ENCODE measurements at regions not wholly inside any gene's neighbourhood (a gene's known extent, or its start where the extent isn't known, plus 50 kb on each side); places are given as distances from the start of the nearest gene placed in this dataset.
A peak's percentile ranks its signal among the peaks of the same experiment; 100 is the strongest.

- TF ChIP-seq SP1 (IDR thresholded peaks at IDR 0.05; ENCODE audit: low read depth) (no peak), POLR2A (IDR thresholded peaks at IDR 0.05; ENCODE audit: borderline replicate concordance, extremely low read depth, insufficient read depth, insufficient read length) (no peak), CTCF (IDR thresholded peaks at IDR 0.05 in 2 of 3, conservative IDR thresholded peaks at IDR 0.05 in 1 of 3; ENCODE audit: borderline replicate concordance in 1 of 3, insufficient read depth in 1 of 3, low read depth in 2 of 3, low read length in 2 of 3) (0 out of 6 replicates have a peak, but pooled peaks of 1 of the 3 experiments have one; percentile 7), EZH2phosphoT487 (IDR thresholded peaks at IDR 0.05; ENCODE audit: borderline replicate concordance) (no peak), SIN3A (IDR thresholded peaks at IDR 0.05; ENCODE audit: low read depth) (no peak), CBX3 (IDR thresholded peaks at IDR 0.05; ENCODE audit: low read depth) (no peak), ZFX (IDR thresholded peaks at IDR 0.05) (no peak)
Observed at GRCh38 chr2:221958224-221958623, 340.6 kb downstream of the PAX3 start.

Measured in HCT116 (cell line).